Prostate gland (tissue), 2 donors: ENCODE measurements at regions not wholly inside any gene's neighbourhood (a gene's known extent, or its start where the extent isn't known, plus 50 kb on each side); places are given as distances from the start of the nearest gene placed in this dataset.

Experiments
- DNase-seq: peaks from one replicate; pipeline ENCODE4 v3.0.0-alpha.2; 2019; ENCODE audit warnings: low spot score
- H3K27ac ChIP-seq, 2 donors: fragments of 200-600 bp; sonication (generic); 2 replicates each; pipeline ENCODE4 v1.5.1; 2017 to 2019
- H3K27me3 ChIP-seq: fragments of 200-600 bp; sonication (generic); replicated peaks from 2 replicates; pipeline ENCODE4 v1.5.1; 2019; ENCODE audit not compliant: insufficient read depth
- H3K36me3 ChIP-seq, 2 donors: fragments of 200-600 bp; sonication (generic); 1 replicate in 1 of 2; 2 replicates in 1 of 2; pipeline versions ENCODE4 v1.5.1 to v1.8.1; 2017 to 2019
- H3K4me1 ChIP-seq: fragments of 200-600 bp; sonication (generic); replicated peaks from 2 replicates; pipeline ENCODE4 v1.5.1; 2019
- H3K4me3 ChIP-seq, 2 donors: fragments of 200-600 bp; sonication (generic); 2 replicates each; pipeline ENCODE4 v1.5.1; 2017 to 2019
- H3K9me3 ChIP-seq: fragments of 200-600 bp; sonication (generic); 2 replicates; pipeline ENCODE4 v1.5.1; 2017
- POLR2A ChIP-seq: fragments of 450-650 bp; IDR thresholded peaks from one replicate; pipeline ENCODE4 v1.6.1; 2016; ENCODE audit warnings: antibody characterized with exemption, mild to moderate bottlenecking
- POLR2AphosphoS5 ChIP-seq: sonication (generic); formaldehyde crosslinking; IDR thresholded peaks from one replicate; pipeline ENCODE4 v1.6.1; 2017; ENCODE audit warnings: antibody characterized with exemption
- WGBS: methylation state at CpG from one replicate; pipeline ENCODE4 v1.1.5; 2018; 5-methylcytosine and 5-hydroxymethylcytosine counted together
- intact Hi-C: fragments of 100-400 bp; cut with DNase I; formaldehyde crosslinking; loops from one replicate; pipeline ENCODE4 v1.14.2; 2022
- TF ChIP-seq, protein P1 (sequence below), 4 experiments: fragments of 200-600 bp in 2 of 4; fragments of 450-650 bp in 2 of 4; sonication (generic) in 2 of 4; IDR thresholded peaks; 1 replicate in 3 of 4; 2 replicates in 1 of 4; pipeline ENCODE4 v1.5.1; 2016 to 2019; ENCODE audit warnings: antibody characterized with exemption in 4 of 4, mild to moderate bottlenecking in 2 of 4, moderate library complexity in 2 of 4

GRCh38 chr20:10129749-10130148 is 88.9 kb upstream of the SNAP25 start:
- 84% methylated on average over 6 of the region's 6 CpGs for WGBS
- Histone ChIP-seq H3K9me3 (no peaks in the 10 kb centered on the region), H3K4me3 (no peak overlapping the region), H3K36me3 (no peaks in the 10 kb centered on the region), H3K27me3 (no peaks in the 10 kb centered on the region), H3K27ac (no peak overlapping the region), H3K4me1 (no peaks in the 10 kb centered on the region)
- no peak for TF ChIP-seq POLR2A
- no peak for TF ChIP-seq POLR2AphosphoS5
- TF ChIP-seq, protein P1, sequence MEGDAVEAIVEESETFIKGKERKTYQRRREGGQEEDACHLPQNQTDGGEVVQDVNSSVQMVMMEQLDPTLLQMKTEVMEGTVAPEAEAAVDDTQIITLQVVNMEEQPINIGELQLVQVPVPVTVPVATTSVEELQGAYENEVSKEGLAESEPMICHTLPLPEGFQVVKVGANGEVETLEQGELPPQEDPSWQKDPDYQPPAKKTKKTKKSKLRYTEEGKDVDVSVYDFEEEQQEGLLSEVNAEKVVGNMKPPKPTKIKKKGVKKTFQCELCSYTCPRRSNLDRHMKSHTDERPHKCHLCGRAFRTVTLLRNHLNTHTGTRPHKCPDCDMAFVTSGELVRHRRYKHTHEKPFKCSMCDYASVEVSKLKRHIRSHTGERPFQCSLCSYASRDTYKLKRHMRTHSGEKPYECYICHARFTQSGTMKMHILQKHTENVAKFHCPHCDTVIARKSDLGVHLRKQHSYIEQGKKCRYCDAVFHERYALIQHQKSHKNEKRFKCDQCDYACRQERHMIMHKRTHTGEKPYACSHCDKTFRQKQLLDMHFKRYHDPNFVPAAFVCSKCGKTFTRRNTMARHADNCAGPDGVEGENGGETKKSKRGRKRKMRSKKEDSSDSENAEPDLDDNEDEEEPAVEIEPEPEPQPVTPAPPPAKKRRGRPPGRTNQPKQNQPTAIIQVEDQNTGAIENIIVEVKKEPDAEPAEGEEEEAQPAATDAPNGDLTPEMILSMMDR (IDR thresholded peaks at IDR 0.05): no peak
- intact Hi-C loops: no loop called here
- no peak for DNase-seq

GRCh38 chr20:10131732-10132345 is 86.8 kb upstream of the SNAP25 start:
- no peak overlapping the region for H3K4me3 ChIP-seq
- no peak overlapping the region for H3K27ac ChIP-seq
- peak; percentile 29 for DNase-seq
- intact Hi-C loops: no loop called here
- no peaks in the 10 kb centered on the region for H3K9me3 ChIP-seq
- H3K4me1 ChIP-seq: no peaks in the 10 kb centered on the region
- no peaks in the 10 kb centered on the region for H3K36me3 ChIP-seq
- WGBS: 11% methylated on average over 8 of the region's 8 CpGs
- no peaks in the 10 kb centered on the region for H3K27me3 ChIP-seq
- TF ChIP-seq POLR2A: no peak
- TF ChIP-seq, protein P1 (IDR thresholded peaks at IDR 0.05): no peak
- TF ChIP-seq POLR2AphosphoS5: no peak

GRCh38 chr20:10132387-10132786 is 86.2 kb upstream of the SNAP25 start:
- DNase-seq: no peak
- intact Hi-C loops: no loop called here
- H3K4me1 ChIP-seq: no peaks in the 10 kb centered on the region
- no peak overlapping the region for H3K27ac ChIP-seq
- no peaks in the 10 kb centered on the region for H3K9me3 ChIP-seq
- TF ChIP-seq, protein P1 (IDR thresholded peaks at IDR 0.05): no peak
- TF ChIP-seq POLR2AphosphoS5 (no peak), POLR2A (no peak)
- 43% methylated on average over 7 of the region's 7 CpGs for WGBS
- no peak overlapping the region for H3K4me3 ChIP-seq
- H3K36me3 ChIP-seq: no peaks in the 10 kb centered on the region
- H3K27me3 ChIP-seq: no peaks in the 10 kb centered on the region

- Histone ChIP-seq H3K4me1 (no peaks in the 10 kb centered on the region), H3K36me3 (no peaks in the 10 kb centered on the region), H3K4me3 (no peak overlapping the region), H3K27me3 (no peaks in the 10 kb centered on the region), H3K9me3 (no peaks in the 10 kb centered on the region), H3K27ac (no peak overlapping the region)
- intact Hi-C loops: no loop called here
- DNase-seq: no peak
- no peak for TF ChIP-seq POLR2A
- WGBS: 92% methylated on average over 4 of the region's 4 CpGs
Measured at GRCh38 chr20:10133532-10133931, 85.1 kb upstream of the SNAP25 start.

DNA sequence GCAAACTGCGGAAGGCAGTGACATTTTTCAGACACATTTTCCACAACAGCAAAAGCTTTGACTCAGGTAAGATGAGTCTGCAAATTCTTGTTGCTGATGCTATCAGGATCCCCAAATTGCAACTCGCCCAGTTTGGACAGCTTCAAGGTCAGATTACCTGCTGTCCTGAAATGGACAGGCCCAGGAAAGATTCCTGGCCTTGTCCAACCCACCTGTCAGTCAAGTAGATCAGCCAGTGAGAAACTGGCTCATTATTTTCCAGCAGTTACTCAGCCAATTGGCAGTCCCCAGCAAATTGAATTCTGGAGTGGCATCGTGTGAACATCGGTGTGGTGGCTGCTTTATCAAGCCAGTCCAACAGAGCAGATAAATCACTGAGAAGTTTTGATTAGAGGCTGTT is 84.5 kb upstream of the SNAP25 start:
- no peaks in the 10 kb centered on the region for H3K9me3 ChIP-seq
- no peak for DNase-seq
- H3K27ac ChIP-seq: no peak overlapping the region
- no peaks in the 10 kb centered on the region for H3K36me3 ChIP-seq
- intact Hi-C loops: no loop called here
- no peaks in the 10 kb centered on the region for H3K27me3 ChIP-seq
- TF ChIP-seq POLR2A: no peak
- TF ChIP-seq POLR2AphosphoS5: no peak
- TF ChIP-seq, protein P1 (IDR thresholded peaks at IDR 0.05): no peak
- no peak overlapping the region for H3K4me3 ChIP-seq
- no peaks in the 10 kb centered on the region for H3K4me1 ChIP-seq
- 41% methylated on average over 4 of the region's 4 CpGs for WGBS
